H7 (cell line): ENCODE measurements at regions not wholly inside any gene's neighbourhood (a gene's known extent, or its start where the extent isn't known, plus 50 kb on each side); places are given as distances from the start of the nearest gene placed in this dataset.
A peak's percentile ranks its signal among the peaks of the same experiment; 100 is the strongest.

Experiments used
- DNase-seq: peaks from one replicate; pipeline ENCODE4 v3.0.0; 2012
- H3K27me3 ChIP-seq: 2 replicates; pipeline ENCODE4 v1.6.0; 2011; ENCODE audit warnings: mild to moderate bottlenecking, low read length; ENCODE audit not compliant: control insufficient read depth, insufficient read depth
- H3K36me3 ChIP-seq: replicated peaks from 2 replicates; pipeline ENCODE4 v1.5.1; 2011; ENCODE audit warnings: low read length; ENCODE audit not compliant: control insufficient read depth, insufficient read depth
- H3K4me3 ChIP-seq: 2 replicates; pipeline ENCODE4 v1.5.1; 2011; ENCODE audit warnings: low read depth, mild to moderate bottlenecking, control low read depth, low read length, moderate library complexity; ENCODE audit not compliant: insufficient read depth

DNA sequence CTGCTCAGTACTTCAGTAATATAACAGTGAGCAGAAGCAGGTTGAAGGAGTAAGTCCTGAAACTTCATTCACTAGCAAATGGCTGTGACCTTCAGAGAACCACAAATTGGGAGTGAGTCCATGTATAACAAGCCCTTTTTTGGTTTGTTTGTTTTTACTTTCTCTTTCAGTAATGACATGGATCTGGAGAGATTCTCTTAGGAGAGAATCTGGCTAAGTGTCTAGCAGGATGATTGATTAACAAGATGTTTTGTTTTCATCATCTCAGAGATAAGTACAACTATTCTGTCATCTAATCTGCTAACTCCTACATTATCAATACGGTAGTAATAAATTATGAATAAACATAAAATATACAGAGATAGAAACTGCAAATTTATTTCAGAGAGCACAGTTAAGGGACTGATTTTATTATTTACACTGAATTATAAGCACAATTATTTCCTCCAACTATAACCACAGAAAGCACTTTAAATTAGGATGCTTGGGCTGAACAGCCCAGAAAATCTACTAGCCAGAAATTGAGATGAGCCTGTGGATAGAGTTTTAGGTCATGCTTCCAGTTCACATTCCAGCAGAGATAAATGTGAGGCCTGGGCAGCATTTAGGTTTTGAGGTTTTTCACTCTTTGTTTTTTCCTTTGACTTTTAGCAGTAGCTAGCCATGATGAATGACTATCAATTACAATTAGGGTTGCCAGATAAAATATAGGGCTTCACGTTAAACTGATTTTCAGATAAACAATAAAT, 429.3 kb upstream of the FAT3 start:
- no peaks in the 10 kb centered on the region for H3K36me3 ChIP-seq
- no peak overlapping the region for H3K4me3 ChIP-seq
- DNase-seq, result no peak
- H3K27me3 ChIP-seq, result no peaks in the 10 kb centered on the region

DNA sequence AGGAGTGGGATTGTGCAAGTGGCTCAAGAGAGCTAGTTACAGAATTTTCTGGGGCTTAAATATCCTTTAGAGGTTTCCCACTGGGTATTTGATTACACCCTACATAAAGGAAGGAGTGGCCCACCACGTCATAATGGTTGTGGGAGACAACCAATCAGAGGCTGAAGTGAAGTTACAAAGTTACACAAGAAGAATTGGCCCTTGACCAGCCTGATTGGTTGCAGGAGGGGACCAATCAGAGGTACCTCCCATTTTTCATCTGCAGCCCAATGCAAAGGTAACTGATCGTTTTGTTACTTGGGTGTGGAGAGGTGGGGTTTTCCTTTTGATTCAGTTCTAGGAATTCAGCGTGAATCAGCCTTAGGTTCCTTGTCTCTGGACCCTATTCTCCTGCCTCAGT, 430.5 kb upstream of the FAT3 start:
- no peak for DNase-seq
- Histone ChIP-seq H3K4me3 (no peak overlapping the region), H3K27me3 (no peaks in the 10 kb centered on the region), H3K36me3 (no peaks in the 10 kb centered on the region)

DNA sequence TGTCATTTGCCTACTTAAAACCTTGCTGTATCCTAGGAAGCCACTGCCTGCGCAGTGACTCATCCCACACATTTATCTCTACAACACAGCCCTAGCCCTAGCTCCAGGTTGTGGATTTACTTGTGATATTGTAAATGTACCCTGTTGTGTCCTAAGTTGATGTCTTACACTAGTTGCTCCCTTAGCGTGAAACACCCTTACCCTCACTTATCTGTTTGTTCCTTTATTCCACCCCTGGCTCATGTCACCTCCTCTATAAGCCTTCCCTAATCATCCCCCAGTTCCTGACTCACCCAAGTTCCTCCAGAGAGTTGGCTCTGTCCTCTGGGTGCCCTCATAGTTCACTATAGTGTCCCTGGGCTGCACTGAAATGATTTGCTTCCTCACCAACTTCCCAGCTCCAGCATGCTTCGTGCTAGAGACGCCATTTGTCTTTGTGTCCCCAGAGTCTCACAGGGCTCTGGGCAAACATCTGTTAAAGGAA, 431.8 kb upstream of the FAT3 start:
- H3K36me3 ChIP-seq, result no peaks in the 10 kb centered on the region
- H3K4me3 ChIP-seq, result no peak overlapping the region
- no peaks in the 10 kb centered on the region for H3K27me3 ChIP-seq
- DNase-seq, result no peak

DNA sequence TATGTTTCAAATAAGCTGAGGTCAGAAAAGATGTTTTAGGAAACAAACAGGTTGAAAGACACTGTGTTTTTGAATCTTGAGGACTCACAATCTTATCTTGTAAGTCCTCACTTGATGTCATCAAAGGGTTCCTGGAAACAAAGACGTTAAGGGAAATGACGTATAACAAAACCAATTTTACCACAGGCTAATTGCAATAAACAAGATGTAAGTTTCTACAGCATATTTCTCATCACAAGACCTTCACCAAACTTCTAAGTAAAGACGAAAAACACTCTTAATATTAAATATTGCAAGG, 433.5 kb upstream of the FAT3 start:
- no peak for DNase-seq
- no peaks in the 10 kb centered on the region for H3K36me3 ChIP-seq
- no peaks in the 10 kb centered on the region for H3K27me3 ChIP-seq
- no peak overlapping the region for H3K4me3 ChIP-seq

DNA sequence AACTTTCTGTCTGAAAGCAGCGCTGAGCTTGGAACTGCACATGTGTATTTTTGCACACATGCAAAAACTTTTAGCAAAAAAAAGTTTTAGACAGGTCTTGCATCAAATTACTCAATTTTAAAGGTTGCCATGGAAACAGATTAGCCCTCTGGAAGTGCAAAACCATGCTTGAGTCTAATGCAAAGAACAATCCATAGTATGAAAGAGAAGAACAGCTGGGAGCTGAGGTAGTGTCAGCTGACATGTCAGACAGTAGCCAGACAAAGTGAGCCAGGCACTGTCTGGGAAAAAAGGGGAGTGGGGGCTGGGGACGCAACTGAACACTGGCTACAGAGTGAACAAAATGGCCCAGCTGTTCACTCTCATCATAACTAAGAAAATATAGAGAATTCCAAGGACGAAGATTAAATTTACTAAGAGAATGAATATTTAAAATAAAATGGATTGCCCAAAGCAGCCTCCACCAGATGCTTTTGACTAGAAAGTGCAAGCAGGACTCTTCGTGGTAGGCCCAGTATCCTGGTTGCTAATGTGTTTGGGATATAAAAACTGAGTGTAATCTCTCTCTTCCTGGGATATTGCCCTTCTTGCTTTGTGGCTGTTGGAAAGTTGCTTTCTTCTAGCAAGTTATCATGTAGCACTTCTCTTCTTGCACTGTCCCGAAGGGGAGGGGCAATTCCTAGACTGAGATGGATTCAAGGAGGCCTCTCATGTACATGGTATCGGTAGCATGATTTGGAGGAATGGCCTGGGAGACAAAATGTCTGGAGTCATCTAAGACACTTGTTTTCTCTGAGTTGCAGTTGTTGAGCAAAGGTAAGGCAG, 434.1 kb upstream of the FAT3 start:
- no peak overlapping the region for H3K4me3 ChIP-seq
- no peaks in the 10 kb centered on the region for H3K36me3 ChIP-seq
- no peak for DNase-seq
- H3K27me3 ChIP-seq, result no peaks in the 10 kb centered on the region

DNA sequence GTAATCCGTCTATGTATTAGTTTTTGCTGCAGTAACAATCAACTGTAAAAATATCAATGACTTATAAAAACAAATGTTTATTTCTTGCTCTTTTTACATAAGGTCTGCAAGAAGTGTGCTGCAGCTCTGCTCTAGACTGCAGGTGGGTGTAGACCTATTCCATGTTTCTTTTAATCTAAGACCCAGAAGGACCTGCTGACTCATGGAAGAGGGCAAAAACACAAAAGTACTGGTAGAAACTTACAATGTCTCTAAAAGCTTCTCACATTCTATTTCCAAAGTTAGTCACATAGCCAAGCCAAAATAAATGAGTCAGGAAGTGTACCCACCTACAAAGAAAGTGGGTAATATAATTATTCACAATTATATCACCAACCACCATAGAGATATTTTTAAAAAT, 435.9 kb upstream of the FAT3 start:
- Histone ChIP-seq H3K36me3 (no peaks in the 10 kb centered on the region), H3K4me3 (no peak overlapping the region), H3K27me3 (no peaks in the 10 kb centered on the region)
- DNase-seq, result no peak

DNA sequence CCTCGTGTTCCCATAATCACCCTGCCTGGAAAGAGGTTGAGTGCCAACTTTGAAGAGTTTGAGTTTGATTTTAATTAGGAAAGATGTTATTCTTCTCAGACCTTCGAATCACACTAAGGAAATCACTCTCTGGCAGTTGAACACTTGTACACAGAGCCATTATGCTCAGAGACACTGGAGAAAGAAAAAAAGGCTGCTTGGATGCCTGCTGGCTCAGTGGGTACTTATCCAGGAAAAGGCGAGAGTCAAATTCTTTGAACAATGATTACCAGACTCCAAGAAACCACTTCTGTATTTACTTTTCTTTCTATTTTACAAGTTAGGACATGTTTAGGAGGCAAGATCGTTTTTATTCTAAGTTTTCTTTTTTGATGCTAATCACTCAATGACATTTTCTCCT, 438.5 kb upstream of the FAT3 start:
- Histone ChIP-seq H3K27me3 (no peaks in the 10 kb centered on the region), H3K4me3 (no peak overlapping the region), H3K36me3 (no peaks in the 10 kb centered on the region)
- no peak for DNase-seq

DNA sequence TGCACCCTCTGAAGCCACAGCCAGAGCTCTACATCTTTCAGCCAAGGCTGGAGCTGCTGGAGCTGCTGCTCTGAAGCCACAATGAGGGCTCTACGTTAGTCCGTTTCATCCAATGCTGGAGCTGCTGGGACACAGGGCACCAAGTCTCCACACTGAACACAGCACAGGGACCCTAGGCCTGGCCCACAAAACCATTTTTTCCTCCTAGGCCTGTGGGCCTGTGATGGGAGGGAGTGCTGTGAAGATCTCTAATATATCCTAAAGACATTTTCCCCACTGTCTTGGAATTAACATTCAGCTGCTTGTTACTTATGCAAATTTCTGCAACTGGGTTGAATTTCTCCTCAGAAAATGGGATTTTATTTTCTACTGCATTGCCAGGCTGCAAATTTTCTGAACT, 441.4 kb upstream of the FAT3 start:
- no peaks in the 10 kb centered on the region for H3K36me3 ChIP-seq
- H3K4me3 ChIP-seq, result no peak overlapping the region
- H3K27me3 ChIP-seq, result no peaks in the 10 kb centered on the region
- no peak for DNase-seq

DNA sequence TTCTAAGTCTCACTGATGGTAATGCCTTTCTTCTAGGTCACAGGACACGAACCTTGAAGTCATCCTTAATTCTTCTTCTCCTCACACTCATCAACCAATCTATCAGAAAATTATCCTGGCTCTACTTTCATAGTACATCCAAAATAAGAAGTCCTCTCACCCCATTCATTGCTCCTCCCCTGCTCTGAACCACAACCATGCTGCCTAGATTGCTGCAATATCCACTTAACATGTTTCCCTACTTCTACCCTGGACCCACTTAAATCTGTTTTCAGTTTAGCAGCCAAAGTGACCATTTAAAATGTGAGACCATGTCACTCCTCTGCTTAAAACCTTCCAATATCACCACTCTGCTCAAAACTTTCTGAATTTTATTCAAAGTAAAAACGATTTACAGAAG, 445.9 kb upstream of the FAT3 start:
- no peak for DNase-seq
- Histone ChIP-seq H3K36me3 (no peaks in the 10 kb centered on the region), H3K4me3 (no peak overlapping the region), H3K27me3 (no peaks in the 10 kb centered on the region)

DNA sequence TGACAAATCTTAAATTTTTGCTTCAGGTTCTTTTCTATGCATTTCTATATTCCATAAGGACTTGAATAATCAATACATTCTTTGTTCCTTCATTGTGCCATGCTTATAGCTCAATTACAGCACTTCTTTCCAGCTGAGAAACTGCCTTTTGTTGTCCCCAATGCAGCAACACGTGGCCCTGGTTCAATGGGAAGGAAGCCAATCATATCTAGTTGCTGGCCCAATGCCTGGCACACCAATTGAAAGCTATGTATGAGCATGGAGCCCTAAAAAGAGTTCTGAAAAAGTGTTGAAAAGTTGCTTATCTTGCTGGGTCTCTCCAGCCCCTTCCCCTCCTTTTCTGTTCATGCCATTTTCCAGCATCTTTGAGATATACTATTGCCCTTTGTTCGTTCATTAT, 448.0 kb upstream of the FAT3 start:
- Histone ChIP-seq H3K4me3 (no peak overlapping the region), H3K27me3 (no peaks in the 10 kb centered on the region), H3K36me3 (no peaks in the 10 kb centered on the region)
- DNase-seq, result no peak

DNA sequence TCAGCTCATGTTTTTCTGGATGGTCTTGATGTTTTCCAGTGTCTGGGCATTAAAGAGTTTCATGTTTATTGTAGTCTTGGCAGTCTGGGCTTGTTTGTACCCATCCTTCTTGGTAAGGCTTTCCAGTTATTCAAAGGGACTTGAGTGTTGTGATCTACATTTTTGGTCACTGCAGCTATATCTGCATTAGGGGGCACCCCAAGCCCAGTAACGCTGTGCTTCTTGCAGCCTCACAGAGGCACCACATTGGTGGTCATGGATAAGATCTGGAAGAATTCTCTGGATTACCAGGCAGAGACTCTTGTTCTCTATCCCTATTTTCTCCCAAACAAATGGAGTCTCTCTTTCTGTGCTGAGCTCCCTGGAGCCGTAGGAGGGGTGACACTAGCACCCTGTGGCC, 451.5 kb upstream of the FAT3 start:
- Histone ChIP-seq H3K27me3 (no peaks in the 10 kb centered on the region), H3K36me3 (no peaks in the 10 kb centered on the region), H3K4me3 (no peak overlapping the region)
- DNase-seq, result no peak

DNA sequence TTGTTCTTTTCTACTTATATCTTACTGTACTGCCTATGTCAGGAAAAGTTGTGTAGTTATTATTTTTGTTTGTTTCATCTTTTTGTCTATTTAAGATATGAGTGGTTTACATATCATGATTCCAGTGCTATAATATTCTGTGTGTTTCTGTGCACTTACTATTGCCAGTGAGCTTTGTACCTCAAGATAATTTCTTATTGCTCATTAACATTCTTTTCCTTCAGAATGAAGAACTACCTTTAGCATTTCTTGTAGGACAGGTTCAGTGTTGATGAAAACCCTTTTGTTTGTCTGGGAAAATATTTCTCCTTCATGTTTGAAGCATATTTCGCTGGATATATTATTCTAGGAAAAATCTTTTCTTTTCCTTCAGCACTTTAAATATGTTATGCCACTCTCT, 452.7 kb upstream of the FAT3 start:
- no peaks in the 10 kb centered on the region for H3K27me3 ChIP-seq
- no peak for DNase-seq
- H3K36me3 ChIP-seq, result no peaks in the 10 kb centered on the region
- H3K4me3 ChIP-seq, result no peak overlapping the region

DNA sequence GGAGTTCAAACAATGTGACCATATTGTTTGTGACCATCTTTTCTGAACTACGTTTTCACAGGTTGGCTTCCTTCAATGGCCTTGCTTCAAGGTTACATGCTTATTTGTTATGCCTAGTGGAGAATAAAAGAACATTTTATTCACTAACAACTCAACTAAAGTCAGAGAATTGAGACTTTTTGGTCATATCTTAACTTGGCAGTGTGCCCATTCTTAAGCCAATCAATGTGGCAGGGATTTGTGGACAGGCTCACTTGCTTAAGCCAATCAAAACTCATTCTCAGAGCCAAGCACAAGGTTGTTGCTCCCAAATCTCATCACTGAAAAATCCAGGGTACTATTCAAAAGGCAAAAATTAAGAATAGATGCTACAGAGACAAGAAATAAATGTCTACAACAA, 455.8 kb upstream of the FAT3 start:
- no peak overlapping the region for H3K4me3 ChIP-seq
- DNase-seq, result no peak
- no peaks in the 10 kb centered on the region for H3K36me3 ChIP-seq
- no peaks in the 10 kb centered on the region for H3K27me3 ChIP-seq

DNA sequence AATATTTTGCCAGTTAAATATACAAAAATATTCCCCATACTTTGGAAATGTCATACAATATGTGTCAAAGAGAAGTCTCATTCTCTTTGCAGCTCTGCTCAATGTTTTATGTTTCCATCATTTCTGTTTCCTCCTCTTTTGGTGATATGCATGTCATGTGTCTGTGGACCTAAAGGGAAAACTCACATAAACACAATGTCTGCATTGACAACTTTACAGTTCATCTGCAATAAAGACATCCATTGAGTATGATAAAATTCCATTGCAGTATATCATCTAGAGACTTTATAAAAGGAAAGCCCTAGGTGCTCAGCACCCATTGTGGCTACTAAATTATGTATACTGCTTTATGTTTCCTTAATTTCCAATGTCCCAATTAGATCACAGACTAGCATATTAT, 461.3 kb upstream of the FAT3 start:
- Histone ChIP-seq H3K36me3 (no peaks in the 10 kb centered on the region), H3K4me3 (no peak overlapping the region), H3K27me3 (no peaks in the 10 kb centered on the region)
- no peak for DNase-seq

DNA sequence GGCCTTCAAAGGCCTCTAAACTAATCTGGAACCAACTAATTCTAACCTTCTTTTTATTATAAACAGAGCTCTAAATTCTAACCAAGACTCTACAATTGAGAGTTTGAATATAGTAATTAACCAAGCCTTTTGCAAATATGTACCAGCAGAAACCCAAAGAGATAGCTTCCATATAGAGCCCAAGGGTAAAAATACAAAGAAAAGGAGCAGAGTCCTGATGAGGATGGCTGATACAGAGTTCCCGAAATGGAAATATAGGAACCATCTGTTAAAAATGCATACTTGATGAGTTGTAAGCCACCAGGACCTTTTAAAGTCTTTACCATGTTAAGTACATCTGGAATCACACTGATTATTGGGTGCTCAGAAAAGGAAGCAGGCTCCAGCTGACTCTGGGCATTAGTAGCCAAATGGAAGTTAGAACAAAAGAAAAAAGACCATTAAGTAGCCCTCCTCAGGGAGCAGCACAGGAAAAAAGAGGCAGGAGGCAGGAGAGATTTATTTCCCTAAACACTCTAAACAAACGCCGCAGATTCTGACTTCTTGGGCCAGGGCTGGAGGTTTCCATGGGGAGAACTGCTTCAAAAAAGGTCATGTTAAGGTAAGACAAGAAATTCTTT, 463.1 kb upstream of the FAT3 start:
- H3K36me3 ChIP-seq, result no peaks in the 10 kb centered on the region
- H3K27me3 ChIP-seq, result no peaks in the 10 kb centered on the region
- peak; percentile 2 for DNase-seq
- H3K4me3 ChIP-seq, result no peak overlapping the region
